ENCODE measurements at regions not wholly inside any gene's neighbourhood (a gene's known extent, or its start where the extent isn't known, plus 50 kb on each side); places are given as distances from the start of the nearest gene placed in this dataset.

- no peaks in the 10 kb centered on the region for H3K79me2 ChIP-seq (ENCODE audit: insufficient read depth)
- peaks cover 0 to 32% of the 10 kb centered on the region in 2 experiments; a peak in 2 of 4 replicates for H3K4me1 ChIP-seq (ENCODE audit: control insufficient read depth in 1 of 2, insufficient read depth in 2 of 2, low read depth in 1 of 2, low read length in 1 of 2)
- no peak overlapping the region for H3K9ac ChIP-seq
- no peaks in the 10 kb centered on the region for H3K36me3 ChIP-seq (replicated peaks in 1 of 2; ENCODE audit: control insufficient read depth in 1 of 2, insufficient read depth in 2 of 2, low read length in 1 of 2)
- POLR2A ChIA-PET = interaction anchor here (0.7 to 1.7 kb wide), 2 partner anchors 12 to 27 kb away, joined by 3 to 18 read pairs; no protein-coding TSS in a partner anchor
- H3K27ac ChIP-seq (ENCODE audit: low read depth in 2 of 2, low read length in 1 of 2) = peak overlapping the region in 1 of 2 experiments; percentile 98; a peak in 2 of 4 replicates
- no peaks in the 10 kb centered on the region for H3F3A ChIP-seq (replicated peaks; ENCODE audit: insufficient read depth)
- H2AFZ ChIP-seq (ENCODE audit: low read depth) = no peak overlapping the region
- no peaks in the 10 kb centered on the region for H4K20me1 ChIP-seq (ENCODE audit: insufficient read depth)
- no peak overlapping the region for H3K4me2 ChIP-seq
- CTCF ChIA-PET = interaction anchor here (3.1 to 11.2 kb wide), 4 partner anchors 26 to 85 kb away, joined by 15 to 116 read pairs (median 48); no protein-coding TSS in a partner anchor
- H3K27me3 ChIP-seq (ENCODE audit: insufficient read depth) = no peaks in the 10 kb centered on the region
- no peaks in the 10 kb centered on the region for H3K9me3 ChIP-seq
- no peak for TF ChIP-seq CTCF (IDR thresholded peaks at IDR 0.05)
- TF ChIP-seq TCF12 (IDR thresholded peaks at IDR 0.05) = peak; percentile 29
- TF ChIP-seq FOSL2 (IDR thresholded peaks at IDR 0.05; ENCODE audit: borderline replicate concordance, low read depth) = no peak
- TF ChIP-seq EP300 (IDR thresholded peaks at IDR 0.05; ENCODE audit: borderline replicate concordance in 1 of 2, low read depth in 1 of 2, low read length in 1 of 2) = peak in 1 of 2 experiments; percentile 84; a peak in 1 of 4 replicates
- TF ChIP-seq FOXM1 (IDR thresholded peaks at IDR 0.05; ENCODE audit: low read depth) = no peak
- no peak for TF ChIP-seq TAF1 (IDR thresholded peaks at IDR 0.05; ENCODE audit: borderline replicate concordance, low read depth, low read length)
- no peak for TF ChIP-seq IRF3 (IDR thresholded peaks at IDR 0.05; ENCODE audit: low read depth, low read length)
- TF ChIP-seq MEF2A (IDR thresholded peaks at IDR 0.05; ENCODE audit: borderline replicate concordance, low read depth) = no peak
- no peak for TF ChIP-seq POLR2AphosphoS5 (IDR thresholded peaks at IDR 0.05; ENCODE audit: low read depth, low read length)
- TF ChIP-seq GATA2 (CRISPR knock-in tag; IDR thresholded peaks at IDR 0.05) = peak; percentile 72
- TF ChIP-seq FOXJ3 (CRISPR knock-in tag; IDR thresholded peaks at IDR 0.05) = peak; percentile 56
- TF ChIP-seq RFX5 (IDR thresholded peaks at IDR 0.05; ENCODE audit: low read length) = no peak
- TF ChIP-seq GABPA (IDR thresholded peaks at IDR 0.05; ENCODE audit: low read depth) = no peak
- TF ChIP-seq MAX (IDR thresholded peaks at IDR 0.05; ENCODE audit: low read depth) = no peak
- no peak for TF ChIP-seq SIN3A (IDR thresholded peaks at IDR 0.05; ENCODE audit: borderline replicate concordance, low read depth, low read length)
- TF ChIP-seq MXI1 (IDR thresholded peaks at IDR 0.05; ENCODE audit: low read depth, low read length) = 0 out of 2 replicates have a peak, but pooled peaks have one; percentile 30
- peak; percentile 69 for TF ChIP-seq CHD2 (IDR thresholded peaks at IDR 0.05; ENCODE audit: low read length, partially characterized antibody)
- TF ChIP-seq ELF1 (IDR thresholded peaks at IDR 0.05) = no peak
- peak; percentile 42 for TF ChIP-seq RAD21 (IDR thresholded peaks at IDR 0.05; ENCODE audit: low read length)
- TF ChIP-seq TEAD4 (IDR thresholded peaks at IDR 0.05; ENCODE audit: borderline replicate concordance, insufficient read depth) = no peak
- peak; percentile 83 for TF ChIP-seq RCOR1 (IDR thresholded peaks at IDR 0.05; ENCODE audit: low read length)
- TF ChIP-seq REST (IDR thresholded peaks at IDR 0.05; ENCODE audit: low read depth, low read length) = no peak
- TF ChIP-seq EZH2phosphoT487 (IDR thresholded peaks at IDR 0.05; ENCODE audit: borderline replicate concordance, low read depth) = no peak
- no peak for TF ChIP-seq ZBTB33 (IDR thresholded peaks at IDR 0.05; ENCODE audit: borderline replicate concordance, low read depth)
- no peak overlapping the region for H3K4me3 ChIP-seq (ENCODE audit: low read depth in 2 of 2, low read length in 1 of 2)
- no peaks in the 10 kb centered on the region for H3K9me2 ChIP-seq
- DNase-seq = peak; percentile 56
- 18% methylated on average over 4 of the region's 4 CpGs for WGBS (ENCODE audit: low lambda C conversion rate)
Measured at GRCh38 chr6:79783670-79784394, 152.7 kb downstream of the SH3BGRL2 start.

Data from SK-N-SH (cell line).